Ascending aorta (tissue), 2 donors: ENCODE measurements at regions not wholly inside any gene's neighbourhood (a gene's known extent, or its start where the extent isn't known, plus 50 kb on each side); places are given as distances from the start of the nearest gene placed in this dataset.

Source experiments
- DNase-seq, 2 donors: peaks; one replicate each; pipeline ENCODE4 v3.0.0-alpha.2; 2019; ENCODE audit warnings: low spot score in 2 of 2
- H3K27ac ChIP-seq, 2 donors: fragments of 200-600 bp; sonication (generic); one replicate each; pipeline ENCODE4 v1.5.1; 2016 to 2017; ENCODE audit warnings: mild to moderate bottlenecking in 1 of 2
- H3K27me3 ChIP-seq: fragments of 200-600 bp; sonication (generic); one replicate; pipeline ENCODE4 v1.5.1; 2017
- H3K36me3 ChIP-seq, 2 donors: fragments of 200-600 bp; sonication (generic); one replicate each; pipeline ENCODE4 v1.5.1; 2016
- H3K4me1 ChIP-seq, 2 donors: fragments of 200-600 bp; sonication (generic); one replicate each; pipeline ENCODE4 v1.5.1; 2016 to 2017; ENCODE audit warnings: mild to moderate bottlenecking in 1 of 2
- H3K4me3 ChIP-seq, 2 donors: fragments of 200-600 bp; sonication (generic); one replicate each; pipeline ENCODE4 v1.5.1; 2016 to 2017; ENCODE audit warnings: mild to moderate bottlenecking in 1 of 2
- H3K9me3 ChIP-seq, 2 donors: fragments of 200-600 bp; sonication (generic); one replicate each; pipeline ENCODE4 v1.5.1; 2016
- CTCF ChIP-seq, 3 experiments: fragments of 200-600 bp in 2 of 3; fragments of 450-650 bp in 1 of 3; sonication (generic) in 2 of 3; IDR thresholded peaks; one replicate each; pipeline ENCODE4 v1.5.1; 2016 to 2019; ENCODE audit warnings: antibody characterized with exemption in 3 of 3, mild to moderate bottlenecking in 1 of 3, moderate library complexity in 1 of 3
- intact Hi-C: fragments of 100-400 bp; cut with DNase I; formaldehyde crosslinking; loops from one replicate; pipeline ENCODE4 v1.15.1; 2023

- H3K27me3 ChIP-seq, result no peaks in the 10 kb centered on the region
- TF ChIP-seq CTCF (IDR thresholded peaks at IDR 0.05), result no peak
- H3K27ac ChIP-seq, result no peak overlapping the region
- no peaks in the 10 kb centered on the region for H3K4me1 ChIP-seq
- H3K36me3 ChIP-seq, result no peaks in the 10 kb centered on the region
- intact Hi-C loops, result no loop called here
- H3K9me3 ChIP-seq, result no peaks in the 10 kb centered on the region
- H3K4me3 ChIP-seq, result no peak overlapping the region
- no peak for DNase-seq
These were observed 150.0 kb upstream of the RBFOX1 start for GRCh38 chr16:7182510-7183109.

GRCh38 chr16:7177875-7178274 lies 154.8 kb upstream of the RBFOX1 start:
- no peaks in the 10 kb centered on the region for H3K4me1 ChIP-seq
- no peak overlapping the region for H3K4me3 ChIP-seq
- no peaks in the 10 kb centered on the region for H3K27me3 ChIP-seq
- no peaks in the 10 kb centered on the region for H3K36me3 ChIP-seq
- intact Hi-C loops, result no loop called here
- no peaks in the 10 kb centered on the region for H3K9me3 ChIP-seq
- no peak for TF ChIP-seq CTCF (IDR thresholded peaks at IDR 0.05)
- no peak for DNase-seq
- no peak overlapping the region for H3K27ac ChIP-seq

GRCh38 chr16:7171151-7171550 lies 161.5 kb upstream of the RBFOX1 start:
- no peak for DNase-seq
- H3K36me3 ChIP-seq, result no peaks in the 10 kb centered on the region
- no peak overlapping the region for H3K4me3 ChIP-seq
- H3K9me3 ChIP-seq, result no peaks in the 10 kb centered on the region
- no peak for TF ChIP-seq CTCF (IDR thresholded peaks at IDR 0.05)
- no peaks in the 10 kb centered on the region for H3K27me3 ChIP-seq
- H3K27ac ChIP-seq, result no peak overlapping the region
- intact Hi-C loops, result no loop called here
- H3K4me1 ChIP-seq, result no peaks in the 10 kb centered on the region

- no peaks in the 10 kb centered on the region for H3K27me3 ChIP-seq
These were observed 165.0 kb upstream of the RBFOX1 start for GRCh38 chr16:7167626-7168025.

GRCh38 chr16:7161891-7162290 lies 170.8 kb upstream of the RBFOX1 start:
- no peak for DNase-seq
- no peak overlapping the region for H3K4me3 ChIP-seq
- no peaks in the 10 kb centered on the region for H3K36me3 ChIP-seq
- intact Hi-C loops, result no loop called here
- H3K4me1 ChIP-seq, result no peaks in the 10 kb centered on the region
- H3K27ac ChIP-seq, result no peak overlapping the region
- no peak for TF ChIP-seq CTCF (IDR thresholded peaks at IDR 0.05)
- H3K27me3 ChIP-seq, result no peaks in the 10 kb centered on the region
- H3K9me3 ChIP-seq, result no peaks in the 10 kb centered on the region

More at GRCh38 chr16:7167626-7168025, 165.0 kb upstream of the RBFOX1 start:
- Histone ChIP-seq H3K4me3 (no peak overlapping the region), H3K36me3 (no peaks in the 10 kb centered on the region), H3K27ac (no peak overlapping the region), H3K9me3 (no peaks in the 10 kb centered on the region), H3K4me1 (no peaks in the 10 kb centered on the region)
- TF ChIP-seq CTCF (IDR thresholded peaks at IDR 0.05), result no peak
- no peak for DNase-seq
- intact Hi-C loops, result no loop called here

GRCh38 chr16:7160093-7160492 lies 172.6 kb upstream of the RBFOX1 start:
- no peak overlapping the region for H3K27ac ChIP-seq
- intact Hi-C loops, result no loop called here
- DNase-seq, result no peak

More at GRCh38 chr16:7160093-7160492, 172.6 kb upstream of the RBFOX1 start:
- Histone ChIP-seq H3K9me3 (no peaks in the 10 kb centered on the region), H3K4me1 (no peaks in the 10 kb centered on the region), H3K27me3 (no peaks in the 10 kb centered on the region), H3K36me3 (no peaks in the 10 kb centered on the region), H3K4me3 (no peak overlapping the region)
- TF ChIP-seq CTCF (IDR thresholded peaks at IDR 0.05), result no peak
